Activated CD4-positive, alpha-beta T cell treated with anti-CD3 and anti-CD28 coated beads, Interleukin-2, Interleukin-6, amounts not matched to agents 100 ng/mL and 50 ng/mL, durations not matched to agents 16 hours and 8 hours (primary cell): ENCODE measurements at regions not wholly inside any gene's neighbourhood (a gene's known extent, or its start where the extent isn't known, plus 50 kb on each side); places are given as distances from the start of the nearest gene placed in this dataset.
"Not testable (repeated sequence)": the region's sequence is repeated elsewhere in the genome, so short reads cannot be mapped to it uniquely, and the experiment has no call there.

ENCODE experiments used
- DNase-seq: peaks from one replicate; pipeline ENCODE4 v3.0.0-alpha.2; 2020

DNA sequence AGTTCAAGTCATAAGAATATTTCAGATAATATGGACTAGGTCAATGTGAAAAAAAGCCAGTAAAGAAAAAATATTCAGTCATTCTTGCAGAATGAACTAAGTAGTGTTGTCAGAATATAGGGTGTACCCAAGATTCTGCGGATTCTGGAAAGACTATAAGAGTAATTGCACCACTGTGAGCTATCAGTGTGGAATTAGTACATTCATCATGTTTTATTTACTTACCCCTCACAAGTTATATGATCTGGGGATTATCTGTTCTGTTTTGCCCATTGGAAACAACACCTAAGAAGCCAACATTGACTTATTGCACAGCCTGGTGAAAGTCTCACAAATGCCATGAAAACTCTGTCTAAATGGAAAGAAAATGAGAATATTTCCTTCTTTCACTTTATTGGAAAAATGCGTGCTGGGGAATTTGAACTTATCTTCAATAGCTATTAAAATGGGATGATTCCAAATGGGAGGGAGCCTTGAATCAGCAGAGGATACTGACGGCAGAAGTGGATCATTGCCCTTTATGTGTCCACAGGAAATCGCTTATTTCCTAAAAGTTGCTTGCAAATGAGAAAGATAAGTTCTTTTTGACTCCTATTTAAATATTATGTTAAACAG, 563.3 kb upstream of the POM121L12 start:
- no peak for DNase-seq

DNA sequence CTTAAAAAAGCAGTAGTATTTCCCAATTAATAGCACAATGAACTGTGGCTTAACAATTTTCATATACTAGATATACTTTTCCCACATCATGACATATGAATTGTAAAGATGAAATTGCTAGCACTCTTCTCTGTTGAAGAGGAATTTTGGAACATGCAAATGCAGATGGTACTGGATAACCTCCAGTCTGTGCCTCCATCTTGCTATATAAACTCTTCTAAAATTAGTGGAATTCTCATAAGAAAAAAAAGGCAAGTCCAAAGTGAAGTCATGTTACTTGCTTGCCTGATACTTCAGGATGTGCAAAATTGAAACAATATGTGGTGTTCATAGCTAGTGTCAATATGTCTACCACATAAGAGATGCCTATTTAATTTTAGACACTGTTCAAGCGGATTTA, 570.2 kb upstream of the POM121L12 start:
- no peak for DNase-seq

DNA sequence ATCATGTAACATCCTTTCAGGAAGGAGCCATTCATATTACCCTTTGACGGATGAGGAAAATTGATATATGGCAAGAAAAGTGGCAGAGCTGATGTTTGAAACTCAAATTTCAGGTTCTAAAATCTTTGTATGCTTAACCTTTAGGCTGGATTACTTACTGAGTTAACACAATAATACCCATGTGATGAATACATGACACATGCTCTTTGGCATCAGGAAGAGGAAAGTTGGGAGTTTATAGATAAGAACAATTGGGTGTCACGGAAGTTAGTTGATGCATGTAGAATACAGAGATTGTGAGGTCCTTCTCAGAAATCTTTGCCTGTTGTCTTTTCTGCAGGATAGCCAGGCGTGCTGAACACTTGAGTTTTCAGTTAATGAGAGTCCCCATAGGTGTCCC, 572.1 kb upstream of the POM121L12 start:
- no peak for DNase-seq

DNA sequence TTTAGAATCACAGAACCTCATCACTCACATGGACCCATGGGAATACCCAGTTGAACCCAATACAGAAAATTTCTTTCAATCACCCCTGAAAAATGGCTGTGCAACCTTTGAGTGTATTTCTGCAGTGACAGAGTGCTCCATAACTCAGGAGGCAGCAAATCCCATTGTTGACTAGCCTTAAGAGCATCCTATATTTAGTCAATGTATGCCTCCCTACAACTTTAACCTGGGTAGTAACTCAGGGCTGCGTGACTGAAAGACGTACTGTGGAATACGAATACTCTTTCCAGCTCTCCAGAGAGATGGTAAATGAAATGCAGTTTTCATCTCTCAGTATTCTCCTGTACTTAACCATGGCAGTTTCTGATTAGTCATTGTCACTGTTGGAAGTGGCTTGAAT, 573.0 kb upstream of the POM121L12 start:
- no peak for DNase-seq

DNA sequence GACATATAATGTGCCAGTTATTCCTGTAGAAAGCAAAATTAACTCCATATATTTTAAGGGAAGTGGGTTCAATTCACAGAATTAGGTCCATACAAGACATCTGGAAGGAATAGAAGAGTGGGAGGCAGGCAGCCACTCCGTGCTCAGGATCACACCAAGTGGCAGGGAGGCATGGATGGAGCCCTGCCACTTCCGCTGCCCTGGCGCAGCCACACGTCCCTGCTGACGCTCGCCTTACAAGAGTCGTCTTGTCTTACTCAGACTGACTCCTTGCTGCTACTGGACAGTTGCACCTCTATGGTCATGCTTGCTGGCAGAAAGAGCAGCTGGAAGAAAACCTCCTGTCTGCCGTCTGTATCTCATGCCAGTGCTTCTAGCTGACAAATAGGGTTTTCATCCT, 579.9 kb upstream of the POM121L12 start:
- no peak for DNase-seq

DNA sequence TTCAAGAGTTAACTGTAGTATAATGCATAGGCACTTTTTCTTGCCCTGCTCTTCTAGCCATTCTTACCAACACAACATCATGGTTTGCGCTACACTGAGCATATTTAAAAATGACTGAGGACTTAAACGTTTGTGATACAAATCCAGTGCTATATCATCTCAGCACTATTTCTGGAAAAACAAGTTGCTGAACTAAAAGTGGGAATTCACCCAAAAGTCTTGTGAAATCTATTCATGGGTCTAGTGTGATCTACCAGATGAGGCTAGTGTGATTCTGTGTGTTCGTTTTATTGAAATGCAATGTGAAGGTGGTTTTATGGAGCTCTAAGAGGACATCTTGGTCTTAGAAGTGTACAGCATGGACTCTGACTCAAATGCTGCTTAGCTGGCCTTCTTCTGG, 584.6 kb upstream of the POM121L12 start:
- no peak for DNase-seq

DNA sequence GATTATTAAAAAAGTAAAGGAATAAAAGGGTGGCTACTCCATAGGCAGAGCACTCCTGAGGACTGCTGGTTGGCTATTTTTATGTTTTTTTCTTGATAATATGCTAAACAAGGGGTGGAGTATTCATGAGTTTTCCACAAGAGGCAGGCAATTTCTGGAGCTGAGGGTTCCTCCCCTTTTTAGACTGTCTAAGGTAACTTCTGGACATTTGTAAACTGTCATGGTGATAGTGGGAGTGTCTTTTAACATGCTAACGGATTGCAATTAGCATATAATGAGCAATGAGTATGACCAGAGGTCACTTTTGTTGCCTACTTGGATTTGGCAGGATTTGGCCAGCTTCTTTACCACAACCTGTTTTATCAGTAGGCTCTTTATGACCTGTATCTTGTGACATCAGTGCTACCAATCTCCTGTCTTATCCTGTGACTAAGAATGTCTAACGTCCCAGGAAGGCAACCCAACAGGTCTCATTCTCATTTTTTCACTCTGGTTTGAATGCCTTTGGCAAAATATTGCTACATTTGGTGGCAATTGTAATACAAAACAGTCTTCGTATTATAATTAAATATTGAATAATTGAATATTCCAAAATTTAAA, 587.8 kb upstream of the POM121L12 start:
- DNase-seq: no peak

DNA sequence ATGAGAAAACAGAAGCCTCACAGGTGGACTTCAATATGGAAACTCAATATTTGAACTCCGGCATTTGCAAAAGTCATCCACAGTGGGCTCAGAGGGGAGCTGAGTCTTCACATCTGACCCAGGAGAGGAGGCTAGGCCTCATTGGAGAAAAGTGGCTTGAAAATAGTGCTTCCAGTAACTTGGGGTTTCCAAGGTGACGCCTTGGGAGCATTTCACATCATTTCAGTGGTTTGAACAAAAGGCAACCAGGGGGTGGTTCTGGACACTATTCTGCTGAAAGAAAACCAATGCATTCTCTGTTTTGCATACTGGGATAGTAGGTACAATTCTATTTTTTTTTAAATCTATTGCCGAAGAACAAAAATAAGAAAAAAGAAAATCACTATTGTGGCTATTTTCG, 599.2 kb upstream of the POM121L12 start:
- DNase-seq: no peak

DNA sequence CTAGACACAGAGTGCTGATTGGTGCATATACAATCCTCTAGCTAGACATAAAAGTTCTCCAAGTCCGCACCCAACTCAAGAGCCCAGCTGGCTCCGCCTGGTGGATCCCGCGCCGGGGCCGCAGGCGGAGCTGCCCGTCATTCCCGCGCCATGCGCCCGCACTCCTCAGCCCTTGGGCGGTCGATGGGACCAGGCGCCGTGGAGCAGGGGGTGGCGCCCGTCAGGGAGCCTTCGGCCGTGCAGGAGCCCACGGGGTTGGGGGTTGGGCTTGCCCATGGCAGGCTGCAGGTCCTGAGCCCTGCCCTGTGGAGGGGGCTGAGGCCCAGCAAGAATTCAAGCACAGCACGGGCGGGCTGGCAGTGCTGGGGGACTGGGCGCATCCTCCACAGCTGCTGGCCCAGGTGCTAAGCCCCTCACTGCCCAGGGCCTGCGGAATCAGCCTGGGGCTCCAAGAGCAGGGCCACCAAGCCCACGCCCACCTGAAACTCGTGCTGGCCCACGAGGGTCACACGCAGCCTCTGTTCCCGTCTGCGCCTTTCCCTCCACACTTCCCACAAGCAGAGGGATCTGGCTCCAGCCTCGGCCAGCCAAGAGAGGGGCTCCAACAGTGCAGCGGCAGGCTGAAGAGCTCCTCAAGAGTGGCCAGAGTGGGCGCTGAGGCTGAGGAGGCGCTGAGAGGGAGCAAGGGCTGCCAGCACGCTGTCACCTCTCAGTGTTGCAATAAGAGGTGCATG, 604.2 kb upstream of the POM121L12 start:
- no peak for DNase-seq

DNA sequence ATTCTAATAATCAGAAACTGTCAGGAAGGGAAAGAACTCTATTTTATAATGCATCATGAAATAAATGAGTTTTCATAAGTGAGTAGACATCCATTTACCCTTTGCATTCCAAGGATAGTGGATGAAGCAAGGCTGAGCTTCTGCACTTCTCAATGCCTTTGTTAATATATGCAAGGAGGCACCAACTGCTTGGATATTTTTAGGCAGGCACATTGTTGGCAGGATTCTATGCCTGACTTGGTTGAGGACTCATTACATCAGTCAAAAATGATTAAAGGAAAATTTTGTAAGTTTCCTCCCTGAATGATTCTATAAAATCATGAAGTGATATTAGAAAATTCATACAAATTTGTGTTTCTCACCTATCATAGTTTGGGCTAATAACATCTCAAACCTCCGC, 612.2 kb upstream of the POM121L12 start:
- no peak for DNase-seq

DNA sequence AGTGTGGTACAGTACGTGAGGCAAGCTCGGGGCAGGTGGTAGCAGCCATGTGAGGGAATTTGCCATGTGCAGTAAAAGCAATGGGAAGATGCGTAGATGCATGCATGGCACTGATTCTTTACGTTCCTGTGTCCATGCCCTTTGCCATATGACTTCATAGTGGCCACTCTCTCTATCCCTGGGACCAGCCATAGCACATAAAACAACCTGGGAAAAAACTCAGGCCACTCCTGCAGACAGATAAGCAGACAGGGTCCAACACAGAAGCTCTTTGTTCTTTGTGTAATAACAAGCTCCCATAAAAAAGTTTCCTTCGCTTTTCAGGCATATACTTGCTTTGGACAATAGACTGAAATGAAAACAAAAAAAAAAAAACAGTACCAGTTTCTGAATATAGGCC, 622.4 kb upstream of the POM121L12 start:
- DNase-seq: no peak

DNA sequence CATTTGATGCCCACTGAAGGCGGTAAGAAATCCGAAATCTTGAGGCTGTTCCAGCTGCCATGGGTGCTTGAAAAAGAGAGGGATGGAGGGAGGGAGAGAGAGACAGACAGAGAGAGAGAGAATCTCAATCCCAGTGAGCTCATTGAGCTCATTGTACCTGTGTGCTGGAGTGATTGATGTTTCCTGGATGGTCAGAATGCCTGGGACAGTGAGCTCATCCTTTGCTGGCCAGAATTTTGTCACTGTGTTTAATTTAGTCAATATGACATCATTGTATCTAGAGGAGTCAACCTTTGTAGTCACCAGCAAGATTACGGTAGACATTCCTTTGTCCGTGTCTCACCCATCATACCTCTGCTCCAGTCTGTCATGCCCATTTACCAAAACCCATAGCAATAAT, 625.4 kb upstream of the POM121L12 start:
- no peak for DNase-seq

DNA sequence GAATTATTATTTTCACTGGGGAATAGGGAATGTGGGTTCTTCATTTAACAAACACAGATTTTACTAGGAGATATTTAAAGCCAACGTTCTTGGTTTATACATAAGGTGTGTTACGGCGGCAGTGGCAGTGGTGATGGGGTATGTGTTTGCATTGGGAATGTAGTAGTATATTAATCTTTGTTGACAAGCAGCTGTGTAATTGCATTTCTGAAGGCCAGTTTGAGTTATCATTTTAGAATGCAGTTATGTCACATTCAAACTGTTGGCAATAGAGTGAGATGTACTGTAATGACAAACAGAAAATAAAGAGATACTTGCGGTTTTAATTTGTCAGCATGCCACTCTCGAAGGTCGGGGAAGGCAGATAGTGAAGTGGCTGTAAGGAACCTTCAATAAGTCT, 628.6 kb upstream of the POM121L12 start:
- DNase-seq: no peak

DNA sequence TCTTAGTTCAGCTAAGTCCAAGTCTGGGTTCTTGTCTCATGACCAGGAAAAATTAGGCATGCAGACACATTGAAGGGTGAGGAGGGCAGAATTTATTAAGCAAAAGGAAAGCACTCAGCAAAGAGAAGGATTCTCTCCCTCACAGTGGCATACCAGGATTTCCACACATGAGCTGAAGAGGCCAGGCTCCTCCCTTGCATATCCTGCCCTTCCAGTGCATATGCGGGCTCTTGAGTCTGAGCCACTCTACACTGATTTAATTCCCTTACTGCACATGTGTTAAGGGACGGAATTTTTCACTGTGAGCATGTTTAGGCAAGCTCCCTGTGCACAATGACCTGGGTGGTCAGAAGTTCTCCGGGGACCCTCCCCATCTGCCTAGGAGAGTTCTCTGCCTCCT, 652.7 kb upstream of the POM121L12 start:
- no peak for DNase-seq

DNA sequence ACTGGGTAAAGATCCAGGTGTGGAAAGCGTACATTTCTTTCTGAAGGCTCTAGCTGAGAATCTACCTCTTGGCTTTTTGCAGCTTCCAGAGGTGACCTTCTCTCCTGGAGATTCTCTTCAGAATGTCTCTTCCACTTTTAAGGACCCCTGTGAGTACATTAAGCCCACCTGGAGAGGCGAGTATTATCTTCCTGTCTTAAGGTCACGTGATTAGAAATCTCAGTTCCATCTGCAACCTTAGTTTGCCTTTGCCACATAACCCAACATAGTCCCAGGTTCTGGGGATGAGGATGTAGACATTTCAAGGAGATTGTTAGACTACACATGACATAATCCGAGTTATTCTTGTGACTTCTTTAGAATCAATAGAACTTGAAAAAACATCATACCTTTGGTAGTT, 665.5 kb upstream of the POM121L12 start:
- no peak for DNase-seq

DNA sequence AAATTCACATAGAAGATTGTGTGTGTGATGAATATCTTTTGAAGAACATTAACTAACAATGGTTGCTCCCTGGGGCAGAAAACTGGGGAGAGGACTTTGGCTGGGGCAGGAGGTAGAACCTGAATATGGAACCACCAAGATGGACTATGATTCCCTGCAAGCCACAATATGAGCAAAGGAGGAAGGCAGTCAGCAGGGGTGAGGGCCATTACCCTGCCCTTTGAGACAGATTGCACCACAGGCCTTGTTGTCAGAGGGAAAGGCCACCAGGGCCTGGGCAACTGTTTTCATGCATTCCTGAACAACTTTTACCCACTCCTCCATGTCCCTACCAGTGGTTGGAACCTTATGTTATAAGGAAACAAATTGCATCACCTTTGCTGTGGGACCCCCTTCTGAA, 670.1 kb upstream of the POM121L12 start:
- no peak for DNase-seq

DNA sequence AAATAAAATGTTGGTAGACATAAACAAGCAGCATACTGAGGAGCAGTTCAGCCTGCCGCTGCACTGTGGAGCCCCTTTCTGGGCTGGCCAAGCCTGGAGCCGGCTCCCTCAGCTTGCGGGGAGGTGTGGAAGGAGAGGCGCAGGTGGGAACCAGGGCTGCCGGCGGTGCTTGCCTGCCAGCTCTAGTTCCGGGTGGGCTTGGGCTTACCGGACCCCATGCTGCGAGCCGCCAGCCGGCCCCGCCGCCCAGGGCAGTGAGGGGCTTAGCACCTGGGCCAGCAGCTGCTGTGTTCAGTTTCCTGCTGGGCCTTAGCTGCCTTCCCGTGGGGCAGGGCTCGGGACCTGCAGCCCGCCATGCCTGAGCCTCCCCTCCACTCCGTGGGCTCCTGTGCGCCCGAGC, 672.9 kb upstream of the POM121L12 start:
- no peak for DNase-seq

DNA sequence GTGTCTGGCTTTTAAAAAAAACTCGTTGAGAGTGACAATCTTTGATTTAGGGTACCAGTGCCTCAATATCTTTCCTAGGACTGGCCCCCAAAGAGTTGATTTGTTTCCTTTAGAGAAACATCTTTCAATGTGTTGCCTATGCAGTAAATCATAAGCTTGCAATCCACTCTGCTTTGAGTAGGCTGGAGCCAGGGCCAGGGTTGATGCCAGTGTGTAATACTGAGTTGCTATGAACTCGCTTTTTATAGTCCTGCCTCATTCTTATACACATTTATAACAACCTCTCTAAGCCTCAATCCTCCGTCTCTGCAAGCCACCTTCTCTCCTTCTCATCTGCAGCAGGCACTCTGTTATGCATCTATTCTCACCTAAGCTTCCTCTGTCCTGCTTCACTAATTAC, 674.9 kb upstream of the POM121L12 start:
- no peak for DNase-seq

DNA sequence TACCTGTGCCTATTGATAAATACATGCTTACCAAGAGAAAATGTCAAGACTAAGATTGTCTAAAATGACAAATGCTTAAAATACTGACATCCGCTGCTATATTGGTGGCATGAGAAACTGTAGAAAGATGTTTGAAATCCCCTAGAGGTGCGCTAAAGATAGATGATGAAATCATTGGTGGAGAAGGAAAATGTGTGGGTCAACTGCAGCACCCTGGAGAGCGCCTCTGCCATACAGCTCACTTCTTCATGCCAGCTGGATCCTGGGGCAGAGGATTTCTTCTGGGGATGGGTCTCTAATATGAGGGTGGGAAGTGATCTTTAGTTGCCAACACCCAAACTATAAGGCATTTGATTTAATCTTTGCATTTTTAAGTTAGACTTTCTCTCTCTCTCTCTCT, 680.4 kb upstream of the POM121L12 start:
- DNase-seq: no peak

DNA sequence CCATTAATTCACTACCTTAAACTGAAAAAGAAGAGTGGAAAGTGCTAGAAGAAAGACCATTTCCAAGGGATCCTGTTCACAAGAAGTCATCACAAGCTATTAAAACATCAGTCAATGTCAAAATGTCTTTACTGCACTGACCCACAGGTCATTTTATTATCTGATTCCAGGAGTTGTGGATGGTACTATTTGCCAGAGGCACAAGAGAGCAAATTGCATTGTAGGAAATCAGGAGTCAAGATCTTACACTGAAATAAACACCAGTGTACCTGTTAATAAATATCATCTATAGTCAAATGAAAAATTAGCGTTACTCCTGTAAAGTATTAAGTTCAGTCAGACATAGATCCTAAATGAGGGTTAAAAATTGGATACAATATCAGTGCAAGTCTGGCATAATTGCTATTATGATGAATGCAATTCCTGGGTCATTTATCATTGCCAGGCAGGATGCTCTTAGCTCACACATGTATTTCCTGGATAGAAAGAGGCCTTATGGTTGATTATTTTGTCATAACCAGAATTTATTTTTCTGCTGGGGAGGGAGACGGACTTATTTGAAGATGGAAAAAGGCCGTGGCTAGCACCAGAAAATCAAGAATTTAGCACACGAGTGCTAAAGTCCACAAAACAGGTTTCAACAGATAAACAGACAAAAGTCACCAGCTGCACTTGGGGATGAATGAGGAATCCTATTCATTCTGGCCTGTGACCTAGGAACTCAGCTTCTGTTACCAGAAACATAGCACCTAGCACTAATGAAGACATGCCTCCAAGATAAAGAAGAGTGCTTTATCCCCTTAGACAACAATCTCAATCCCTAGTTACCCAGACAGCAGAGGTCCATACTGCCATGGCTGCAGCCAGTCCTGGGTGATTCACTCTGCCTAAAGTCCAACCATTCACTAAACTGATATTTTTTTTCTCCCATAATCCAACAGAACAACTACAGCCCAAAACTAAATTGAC, 683.1 kb upstream of the POM121L12 start:
- no peak for DNase-seq

DNA sequence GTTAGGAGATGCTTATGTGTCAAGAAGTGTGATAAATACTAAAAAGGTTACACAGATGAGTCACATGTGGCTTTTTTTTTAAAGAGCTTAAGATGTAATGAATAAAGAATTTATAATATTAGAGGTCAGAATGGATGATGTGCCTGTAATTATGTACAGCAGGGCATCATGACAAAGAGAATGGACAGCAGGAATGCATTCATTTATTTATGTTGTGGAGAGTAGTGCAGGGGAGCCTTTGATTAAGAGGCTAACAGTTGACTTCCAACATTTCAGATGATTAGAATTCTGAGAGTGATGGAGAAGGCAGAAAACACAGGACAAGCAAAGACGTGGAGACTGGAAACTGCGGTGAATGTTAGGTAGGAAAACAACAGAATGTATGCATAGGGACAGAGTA, 691.4 kb upstream of the POM121L12 start:
- DNase-seq: no peak

DNA sequence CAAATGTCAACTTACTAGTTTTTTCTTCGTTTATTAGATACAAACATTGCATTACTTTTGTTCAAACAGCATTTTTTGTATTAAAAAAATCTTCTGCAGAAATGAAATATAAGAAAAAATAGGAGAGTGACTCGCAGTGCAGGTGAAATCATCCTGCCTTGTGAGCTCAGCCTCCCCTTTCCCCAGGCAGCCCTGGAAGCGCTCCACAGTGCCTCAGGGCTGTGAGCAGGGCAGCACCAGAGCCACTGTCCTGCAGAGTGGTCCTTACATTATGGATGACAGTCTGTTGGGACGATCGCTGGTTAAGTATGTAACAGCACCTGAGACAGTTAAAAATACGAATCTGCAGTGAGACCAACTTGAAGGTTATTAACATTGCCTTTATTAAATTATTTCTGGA, 695.4 kb upstream of the POM121L12 start:
- no peak for DNase-seq

DNA sequence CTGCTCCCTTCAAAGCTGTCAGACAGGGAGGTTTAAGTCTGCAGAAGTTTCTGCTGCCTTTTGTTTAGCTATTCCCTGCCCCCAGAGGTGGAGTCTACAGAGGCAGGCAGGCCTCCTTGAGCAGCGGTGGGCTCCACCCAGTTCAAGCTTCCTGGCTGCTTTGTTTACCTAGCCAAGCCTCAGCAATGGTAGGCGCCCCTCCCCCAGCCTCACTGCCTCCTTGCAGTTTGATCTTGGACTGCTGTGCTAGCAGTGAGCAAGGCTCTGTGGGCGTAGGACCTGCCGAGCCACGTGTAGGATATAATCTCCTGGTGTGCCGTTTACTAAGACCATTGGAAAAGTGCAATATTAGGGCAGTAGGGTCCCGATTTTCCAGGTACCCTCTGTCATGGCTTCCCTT, 707.1 kb upstream of the POM121L12 start:
- DNase-seq: not testable (repeated sequence)

DNA sequence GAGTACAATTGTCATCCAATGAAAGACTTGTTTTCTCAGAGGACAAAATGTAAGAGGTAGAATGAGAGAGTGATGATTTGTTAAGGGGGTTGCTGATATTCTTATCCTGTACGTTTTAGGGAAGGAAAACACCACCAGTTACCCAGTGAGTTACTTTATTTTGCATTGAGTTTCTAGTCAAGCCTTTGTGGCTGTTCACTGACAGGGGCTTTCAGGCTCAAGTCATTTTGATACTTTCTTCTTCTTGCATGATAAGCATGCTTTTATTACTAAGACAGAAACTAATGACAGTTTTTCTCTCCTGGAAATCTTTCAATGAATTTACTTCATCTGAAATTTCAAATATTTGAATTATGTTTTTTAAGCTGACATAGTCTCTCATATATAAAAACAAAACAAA, 710.2 kb upstream of the POM121L12 start:
- DNase-seq: peak; percentile 9
